NCI-H510A treated with DMSO at 0.1 percent for 48 hours (cell line): ENCODE measurements at regions not wholly inside any gene's neighbourhood (a gene's known extent, or its start where the extent isn't known, plus 50 kb on each side); places are given as distances from the start of the nearest gene placed in this dataset.

Experiments used
- DNase-seq: peaks from one replicate; lab custom pipeline; 2025; lab: John Stamatoyannopoulos, UW

- no peak for DNase-seq
Measured at GRCh38 chr1:69511426-69512192, 56.1 kb upstream of the LRRC7 start.

- DNase-seq = no peak
Measured at GRCh38 chr1:69513601-69514000, 54.1 kb upstream of the LRRC7 start.
